H9 (cell line): ENCODE measurements at regions not wholly inside any gene's neighbourhood (a gene's known extent, or its start where the extent isn't known, plus 50 kb on each side); places are given as distances from the start of the nearest gene placed in this dataset.

ENCODE experiments used
- DNase-seq: peaks from one replicate; pipeline ENCODE4 v3.0.0-alpha.2; 2017
- H2AFZ ChIP-seq: one replicate; pipeline ENCODE4 v1.6.1; 2013; ENCODE audit warnings: mild to moderate bottlenecking, low read length, control low read depth, moderate library complexity
- H2AK5ac ChIP-seq: 2 replicates; pipeline ENCODE4 v1.6.1; 2013; ENCODE audit warnings: low read length, control low read depth, mixed read lengths; ENCODE audit not compliant: insufficient read length
- H2BK120ac ChIP-seq: one replicate; pipeline ENCODE4 v1.6.1; 2013; ENCODE audit warnings: low read depth, mild to moderate bottlenecking, low read length, control low read depth, inconsistent platforms; ENCODE audit not compliant: poor library complexity, severe bottlenecking
- H2BK12ac ChIP-seq: 2 replicates; pipeline ENCODE4 v1.6.1; 2013; ENCODE audit warnings: low read length, control low read depth, mixed read lengths, low read depth; ENCODE audit not compliant: insufficient read length
- H2BK15ac ChIP-seq: 2 replicates; pipeline ENCODE4 v1.6.1; 2013; ENCODE audit warnings: low read depth, low read length, control low read depth
- H2BK20ac ChIP-seq: one replicate; pipeline ENCODE4 v1.6.1; 2013; ENCODE audit warnings: low read depth, mild to moderate bottlenecking, low read length, control low read depth, inconsistent platforms; ENCODE audit not compliant: poor library complexity, severe bottlenecking
- H2BK5ac ChIP-seq: 2 replicates; pipeline ENCODE4 v1.6.1; 2013; ENCODE audit warnings: low read length, control low read depth, mixed read lengths; ENCODE audit not compliant: insufficient read length
- H3K14ac ChIP-seq: 2 replicates; pipeline ENCODE4 v1.6.1; 2013; ENCODE audit warnings: low read length, control low read depth; ENCODE audit not compliant: insufficient read depth
- H3K18ac ChIP-seq: 2 replicates; pipeline ENCODE4 v1.6.1; 2013; ENCODE audit warnings: low read depth, mild to moderate bottlenecking, mixed read lengths, low read length, control low read depth; ENCODE audit not compliant: insufficient read length
- H3K23ac ChIP-seq: 2 replicates; pipeline ENCODE4 v1.6.1; 2013; ENCODE audit warnings: low read length, control low read depth, mixed read lengths, low read depth; ENCODE audit not compliant: insufficient read length
- H3K23me2 ChIP-seq: 2 replicates; pipeline ENCODE4 v1.6.1; 2013; ENCODE audit warnings: low read depth, mild to moderate bottlenecking, mixed read lengths, low read length, control low read depth; ENCODE audit not compliant: insufficient read length, poor library complexity, severe bottlenecking
- H3K27ac ChIP-seq: 2 replicates; pipeline ENCODE4 v1.5.1; 2013; ENCODE audit warnings: low read length, control low read depth, mixed read lengths, low read depth; ENCODE audit not compliant: insufficient read length
- H3K27me3 ChIP-seq: 2 replicates; pipeline ENCODE4 v1.6.1; 2013; ENCODE audit warnings: low read length, control low read depth, inconsistent platforms; ENCODE audit not compliant: insufficient read depth
- H3K4ac ChIP-seq: 2 replicates; pipeline ENCODE4 v1.6.1; 2013; ENCODE audit warnings: low read depth, mild to moderate bottlenecking, control low read depth, inconsistent platforms, low read length, moderate library complexity
- H3K4me1 ChIP-seq: 2 replicates; pipeline ENCODE4 v1.6.1; 2013; ENCODE audit warnings: low read length, control low read depth, inconsistent platforms; ENCODE audit not compliant: insufficient read depth
- H3K4me2 ChIP-seq: 2 replicates; pipeline ENCODE4 v1.6.1; 2013; ENCODE audit warnings: low read length, control low read depth, mixed read lengths; ENCODE audit not compliant: insufficient read length, insufficient read depth
- H3K56ac ChIP-seq: 2 replicates; pipeline ENCODE4 v1.6.1; 2013; ENCODE audit warnings: low read depth, mild to moderate bottlenecking, mixed read lengths, low read length, control low read depth; ENCODE audit not compliant: insufficient read length
- H3K79me1 ChIP-seq: 2 replicates; pipeline ENCODE4 v1.6.1; 2013; ENCODE audit warnings: low read depth, mild to moderate bottlenecking, moderate library complexity, low read length, control low read depth, inconsistent platforms; ENCODE audit not compliant: insufficient read depth, poor library complexity, severe bottlenecking
- H3K79me2 ChIP-seq: 2 replicates; pipeline ENCODE4 v1.6.1; 2013; ENCODE audit warnings: low read length, control low read depth, inconsistent platforms; ENCODE audit not compliant: insufficient read depth
- H3K9ac ChIP-seq: 2 replicates; pipeline ENCODE4 v1.6.1; 2013; ENCODE audit warnings: low read length, control low read depth, mixed read lengths; ENCODE audit not compliant: insufficient read length; ENCODE audit errors: extremely low read depth
- H3K9me3 ChIP-seq: one replicate; pipeline ENCODE4 v1.6.1; 2013; ENCODE audit warnings: low read depth, low read length, inconsistent platforms; ENCODE audit not compliant: control insufficient read depth
- H3T11ph ChIP-seq: one replicate; pipeline ENCODE4 v1.6.1; 2013; ENCODE audit warnings: mild to moderate bottlenecking, low read length, control low read depth, inconsistent platforms
- H4K20me1 ChIP-seq: one replicate; pipeline ENCODE4 v1.6.1; 2013; ENCODE audit not compliant: control insufficient read depth, insufficient read length, insufficient read depth
- H4K5ac ChIP-seq: 2 replicates; pipeline ENCODE4 v1.6.1; 2013; ENCODE audit warnings: low read depth, mild to moderate bottlenecking, mixed read lengths, low read length, control low read depth; ENCODE audit not compliant: insufficient read length
- H4K8ac ChIP-seq: replicated peaks from 2 replicates; pipeline ENCODE4 v1.6.1; 2013; ENCODE audit warnings: low read length, control low read depth, mixed read lengths, low read depth; ENCODE audit not compliant: insufficient read length
- H4K91ac ChIP-seq: 2 replicates; pipeline ENCODE4 v1.6.1; 2013; ENCODE audit warnings: low read depth, mild to moderate bottlenecking, moderate library complexity, mixed read lengths, low read length, control low read depth; ENCODE audit not compliant: insufficient read length
- H3K27ac Mint-ChIP-seq, 3 experiments: 2 replicates in 2 of 3; 3 replicates in 1 of 3; pipeline ENCODE4 v1.8.0; 2020 to 2021; ENCODE audit warnings: mixed read lengths in 3 of 3, mild to moderate bottlenecking in 1 of 3, moderate library complexity in 1 of 3
- H3K27me3 Mint-ChIP-seq: 2 replicates; pipeline ENCODE4 v1.8.0; 2021; ENCODE audit warnings: low read depth, mild to moderate bottlenecking, moderate library complexity, mixed read lengths
- H3K36me3 Mint-ChIP-seq, 3 experiments: 2 replicates in 2 of 3; 3 replicates in 1 of 3; pipeline ENCODE4 v1.8.0; 2020 to 2021; ENCODE audit warnings: low read depth in 3 of 3, mixed read lengths in 3 of 3; ENCODE audit not compliant: insufficient read depth in 1 of 3
- H3K4me1 Mint-ChIP-seq, 2 experiments: 2 replicates each; pipeline ENCODE4 v1.8.0; 2020; ENCODE audit warnings: mixed read lengths in 2 of 2
- H3K4me3 Mint-ChIP-seq, 2 experiments: 2 replicates in 1 of 2; 3 replicates in 1 of 2; pipeline ENCODE4 v1.8.0; 2020 to 2021; ENCODE audit warnings: mild to moderate bottlenecking in 2 of 2, mixed read lengths in 2 of 2, moderate library complexity in 1 of 2
- H3K9me3 Mint-ChIP-seq, 2 experiments: 2 replicates in 1 of 2; 3 replicates in 1 of 2; pipeline ENCODE4 v1.8.0; 2020; ENCODE audit warnings: mild to moderate bottlenecking in 2 of 2, mixed read lengths in 2 of 2, moderate library complexity in 1 of 2
- WGBS: extraction: QIAGEN DNeasy Blood & Tissue Kit; methylation state at CpG from one replicate; pipeline ENCODE4 v1.1.7; 2013; ENCODE audit warnings: missing lambda C conversion rate, low lambda C conversion rate, mixed read lengths; ENCODE audit not compliant: insufficient read length; ENCODE audit errors: extremely low coverage; 5-methylcytosine and 5-hydroxymethylcytosine counted together
- TF ChIP-seq, protein P1 (sequence below): fragments of 200-600 bp; sonication (generic); conservative IDR thresholded peaks from 3 replicates; pipeline ENCODE4 v1.8.0; 2021; ENCODE audit warnings: antibody characterized with exemption, mild to moderate bottlenecking

DNA sequence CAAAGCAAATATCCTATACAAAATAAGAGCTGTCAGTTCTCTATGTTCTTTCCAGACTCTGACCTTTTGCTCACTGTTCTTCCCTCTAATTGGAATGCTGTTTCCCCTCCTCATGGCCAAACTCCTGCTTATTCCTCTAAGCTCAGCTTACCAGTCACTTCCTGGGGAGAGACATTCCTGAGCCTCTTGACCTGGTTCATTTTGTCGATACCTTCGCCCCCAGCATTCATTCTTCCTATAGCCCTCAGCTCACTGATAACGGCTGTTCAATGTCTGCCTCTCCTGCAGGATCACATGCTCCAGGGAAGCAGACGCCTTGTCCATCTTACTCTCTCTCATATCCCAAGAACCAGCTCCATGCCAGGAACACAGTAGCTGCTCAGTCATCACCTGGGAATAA is 431.0 kb downstream of the MED13L start:
- Histone ChIP-seq H3K4me2 (no peak overlapping the region), H3K14ac (no peak overlapping the region), H2BK120ac (no peak overlapping the region), H3K4ac (no peak overlapping the region), H4K91ac (no peak overlapping the region), H2AFZ (no peak overlapping the region), H3K27ac (no peak overlapping the region), H3K23ac (no peak overlapping the region), H3K56ac (no peak overlapping the region), H3K9ac (no peak overlapping the region), H2BK20ac (no peak overlapping the region), H3K9me3 (no peaks in the 10 kb centered on the region), H2BK5ac (no peak overlapping the region), H4K8ac (no peak overlapping the region), H3T11ph (no peak overlapping the region), H2BK12ac (no peak overlapping the region), H3K27me3 (no peaks in the 10 kb centered on the region), H3K79me2 (no peaks in the 10 kb centered on the region), H4K5ac (no peak overlapping the region), H2BK15ac (no peak overlapping the region), H3K23me2 (no peaks in the 10 kb centered on the region), H3K79me1 (no peaks in the 10 kb centered on the region), H3K4me1 (no peaks in the 10 kb centered on the region), H2AK5ac (no peak overlapping the region), H3K18ac (no peak overlapping the region), H4K20me1 (no peaks in the 10 kb centered on the region)
- no peak overlapping the region for H3K27ac Mint-ChIP-seq
- H3K4me3 Mint-ChIP-seq = no peak overlapping the region
- no peaks in the 10 kb centered on the region for H3K36me3 Mint-ChIP-seq
- H3K9me3 Mint-ChIP-seq = peaks cover 0 to 7% of the 10 kb centered on the region in 2 experiments; a peak in 4 of 5 replicates
- WGBS = no CpG with 5 or more reads among the region's 4 CpGs
- TF ChIP-seq, protein P1, sequence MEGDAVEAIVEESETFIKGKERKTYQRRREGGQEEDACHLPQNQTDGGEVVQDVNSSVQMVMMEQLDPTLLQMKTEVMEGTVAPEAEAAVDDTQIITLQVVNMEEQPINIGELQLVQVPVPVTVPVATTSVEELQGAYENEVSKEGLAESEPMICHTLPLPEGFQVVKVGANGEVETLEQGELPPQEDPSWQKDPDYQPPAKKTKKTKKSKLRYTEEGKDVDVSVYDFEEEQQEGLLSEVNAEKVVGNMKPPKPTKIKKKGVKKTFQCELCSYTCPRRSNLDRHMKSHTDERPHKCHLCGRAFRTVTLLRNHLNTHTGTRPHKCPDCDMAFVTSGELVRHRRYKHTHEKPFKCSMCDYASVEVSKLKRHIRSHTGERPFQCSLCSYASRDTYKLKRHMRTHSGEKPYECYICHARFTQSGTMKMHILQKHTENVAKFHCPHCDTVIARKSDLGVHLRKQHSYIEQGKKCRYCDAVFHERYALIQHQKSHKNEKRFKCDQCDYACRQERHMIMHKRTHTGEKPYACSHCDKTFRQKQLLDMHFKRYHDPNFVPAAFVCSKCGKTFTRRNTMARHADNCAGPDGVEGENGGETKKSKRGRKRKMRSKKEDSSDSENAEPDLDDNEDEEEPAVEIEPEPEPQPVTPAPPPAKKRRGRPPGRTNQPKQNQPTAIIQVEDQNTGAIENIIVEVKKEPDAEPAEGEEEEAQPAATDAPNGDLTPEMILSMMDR = no peak
- H3K27me3 Mint-ChIP-seq = peaks cover 5% of the 10 kb centered on the region
- DNase-seq = no peak
- H3K4me1 Mint-ChIP-seq = 0 out of 4 replicates have a peak, but pooled peaks cover 0 to 3% of the 10 kb centered on the region in 2 experiments
